H1 (cell line): ENCODE measurements at regions not wholly inside any gene's neighbourhood (a gene's known extent, or its start where the extent isn't known, plus 50 kb on each side); places are given as distances from the start of the nearest gene placed in this dataset.

ENCODE experiments used
- CTCF ChIA-PET: fragments of 300-600 bp; sonication (Branson Sonifier 250); formaldehyde crosslinking; loops from one replicate; lab custom pipeline; 2021; ENCODE audit not compliant: partially characterized antibody; lab: Charles Lee
- POLR2A ChIA-PET: fragments of 300-600 bp; sonication (Branson Sonifier 250); formaldehyde crosslinking; loops from one replicate; lab custom pipeline; 2021; ENCODE audit warnings: inconsistent platforms; ENCODE audit not compliant: partially characterized antibody; lab: Charles Lee
- DNase-seq, 2 experiments: peaks; one replicate each; pipeline versions ENCODE4 v3.0.0 to v3.0.0-alpha.2; 2010 to 2022; ENCODE audit warnings: low spot score in 2 of 2, low read depth in 1 of 2, mixed read lengths in 1 of 2
- FAIRE-seq: peaks from 2 replicates; lab custom pipeline; 2011; peaks lifted over from hg19 to GRCh38; lab: Jason Lieb, UNC
- H2AFZ ChIP-seq: 2 replicates; pipeline ENCODE4 v1.8.1; 2012; ENCODE audit warnings: low read length, inconsistent platforms
- H2AK5ac ChIP-seq: 2 replicates; pipeline ENCODE4 v1.6.1; 2013; ENCODE audit warnings: low read depth, low read length
- H2BK120ac ChIP-seq: replicated peaks from 2 replicates; pipeline ENCODE3; 2013; ENCODE audit warnings: low read depth, low read length, inconsistent platforms
- H2BK12ac ChIP-seq: 2 replicates; pipeline ENCODE4 v1.6.1; 2013; ENCODE audit warnings: low read depth, low read length
- H2BK15ac ChIP-seq: 2 replicates; pipeline ENCODE4 v1.6.1; 2013; ENCODE audit warnings: low read length
- H2BK20ac ChIP-seq: 2 replicates; pipeline ENCODE4 v1.6.1; 2013; ENCODE audit warnings: low read length
- H2BK5ac ChIP-seq: 2 replicates; pipeline ENCODE4 v1.6.1; 2013; ENCODE audit warnings: low read depth, low read length
- H3K14ac ChIP-seq: 2 replicates; pipeline ENCODE4 v1.6.1; 2013; ENCODE audit warnings: inconsistent platforms; ENCODE audit not compliant: insufficient read length
- H3K18ac ChIP-seq: 2 replicates; pipeline ENCODE4 v1.6.1; 2013; ENCODE audit warnings: low read length; ENCODE audit errors: extremely low read depth
- H3K23ac ChIP-seq: 2 replicates; pipeline ENCODE4 v1.6.1; 2013; ENCODE audit warnings: inconsistent platforms; ENCODE audit not compliant: insufficient read length
- H3K23me2 ChIP-seq: 2 replicates; pipeline ENCODE4 v1.6.1; 2013; ENCODE audit warnings: low read depth, low read length
- H3K27ac ChIP-seq: 2 replicates; pipeline ENCODE4 v1.6.1; 2011; ENCODE audit warnings: low read depth, low read length, inconsistent platforms
- H3K27me3 ChIP-seq, 4 experiments: replicated peaks in 1 of 4; 1 replicate in 1 of 4; 2 replicates in 3 of 4; pipeline versions ENCODE4 v1.6.1 to v1.8.1; 2011 to 2013; ENCODE audit warnings: low read length in 3 of 4, mild to moderate bottlenecking in 3 of 4, inconsistent platforms in 2 of 4, mixed read lengths in 2 of 4, moderate library complexity in 1 of 4; ENCODE audit not compliant: control insufficient read depth in 3 of 4, insufficient read depth in 3 of 4; ENCODE audit errors: extremely low read depth in 1 of 4
- H3K36me3 ChIP-seq, 4 experiments: 2 replicates each; pipeline versions ENCODE4 v1.6.1 to v1.8.1; 2011 to 2013; ENCODE audit warnings: mild to moderate bottlenecking in 4 of 4, low read length in 3 of 4, moderate library complexity in 2 of 4, control low read depth in 1 of 4, inconsistent platforms in 1 of 4; ENCODE audit not compliant: insufficient read depth in 4 of 4, control insufficient read depth in 2 of 4
- H3K4ac ChIP-seq: replicated peaks from 2 replicates; pipeline ENCODE3; 2013; ENCODE audit warnings: low read length, low read depth, mixed read lengths, inconsistent platforms; ENCODE audit not compliant: insufficient read length
- H3K4me1 ChIP-seq, 4 experiments: replicated peaks in 1 of 4; 1 replicate in 1 of 4; 2 replicates in 3 of 4; pipeline versions ENCODE4 v1.6.1 to v1.8.1; 2011 to 2013; ENCODE audit warnings: low read length in 3 of 4, inconsistent platforms in 2 of 4, mixed read lengths in 1 of 4; ENCODE audit not compliant: insufficient read depth in 4 of 4, control insufficient read depth in 3 of 4
- H3K4me2 ChIP-seq, 2 experiments: 2 replicates each; pipeline versions ENCODE4 v1.6.1 to v1.8.1; 2011 to 2013; ENCODE audit warnings: low read depth in 2 of 2, low read length in 2 of 2, control low read depth in 1 of 2, inconsistent platforms in 1 of 2, mild to moderate bottlenecking in 1 of 2; ENCODE audit not compliant: insufficient read depth in 1 of 2
- H3K4me3 ChIP-seq, 4 experiments: fragments of 200-600, 300-600 bp in 1 of 4; sonication (generic), shearing (Covaris generic), sonication (Bioruptor Twin) in 1 of 4; 2 replicates each; pipeline versions ENCODE4 v1.5.1 to v1.8.1; 2011 to 2016; ENCODE audit warnings: low read length in 4 of 4, low read depth in 3 of 4, control low read depth in 2 of 4, inconsistent platforms in 2 of 4, mild to moderate bottlenecking in 2 of 4, mixed read lengths in 1 of 4, moderate library complexity in 1 of 4; ENCODE audit not compliant: insufficient read depth in 2 of 4; ENCODE audit errors: extremely low read depth in 1 of 4
- H3K56ac ChIP-seq: replicated peaks from 2 replicates; pipeline ENCODE3; 2013; ENCODE audit warnings: low read depth, mild to moderate bottlenecking, mixed read lengths, low read length, inconsistent platforms; ENCODE audit not compliant: insufficient read length
- H3K79me1 ChIP-seq: 2 replicates; pipeline ENCODE4 v1.6.1; 2013; ENCODE audit warnings: low read depth, low read length, control low read depth
- H3K79me2 ChIP-seq, 2 experiments: 2 replicates each; pipeline versions ENCODE4 v1.6.1 to v1.8.1; 2012 to 2013; ENCODE audit warnings: low read length in 2 of 2, mild to moderate bottlenecking in 2 of 2, inconsistent platforms in 1 of 2; ENCODE audit not compliant: insufficient read depth in 2 of 2, control insufficient read depth in 1 of 2
- H3K9ac ChIP-seq, 4 experiments: replicated peaks in 1 of 4; 1 replicate in 1 of 4; 2 replicates in 3 of 4; pipeline versions ENCODE4 v1.6.1 to v1.8.1; 2011 to 2013; ENCODE audit warnings: low read depth in 3 of 4, low read length in 3 of 4, control low read depth in 2 of 4, mild to moderate bottlenecking in 2 of 4, moderate library complexity in 2 of 4, inconsistent platforms in 1 of 4; ENCODE audit errors: extremely low read depth in 1 of 4
- H3K9me3 ChIP-seq, 2 experiments: 2 replicates each; pipeline versions ENCODE4 v1.6.1 to v1.8.1; 2012 to 2013; ENCODE audit warnings: mild to moderate bottlenecking in 2 of 2, moderate library complexity in 2 of 2, control low read depth in 1 of 2, inconsistent platforms in 1 of 2, low read depth in 1 of 2, low read length in 1 of 2, mixed read lengths in 1 of 2; ENCODE audit not compliant: insufficient read depth in 2 of 2
- H4K20me1 ChIP-seq, 2 experiments: replicated peaks in 1 of 2; 2 replicates each; pipeline versions ENCODE3 to v1.8.1; 2011 to 2013; ENCODE audit warnings: inconsistent platforms in 2 of 2, low read length in 2 of 2, mild to moderate bottlenecking in 1 of 2; ENCODE audit not compliant: insufficient read depth in 2 of 2, control insufficient read depth in 1 of 2
- H4K5ac ChIP-seq: 2 replicates; pipeline ENCODE4 v1.6.1; 2013; ENCODE audit warnings: low read length, low read depth, mixed read lengths, inconsistent platforms; ENCODE audit not compliant: insufficient read length
- H4K8ac ChIP-seq: 2 replicates; pipeline ENCODE4 v1.8.0; 2013; ENCODE audit warnings: mild to moderate bottlenecking, moderate library complexity, low read length, inconsistent platforms; ENCODE audit not compliant: insufficient read depth; ENCODE audit errors: extremely low read depth
- H4K91ac ChIP-seq: replicated peaks from 2 replicates; pipeline ENCODE3; 2013; ENCODE audit warnings: low read length, mixed read lengths, inconsistent platforms; ENCODE audit not compliant: insufficient read length
- SP4 ChIP-seq: IDR thresholded peaks from 2 replicates; pipeline ENCODE4 v1.6.1; 2012; ENCODE audit warnings: low read length, inconsistent platforms
- SRF ChIP-seq: IDR thresholded peaks from 2 replicates; pipeline ENCODE4 v1.6.1; 2011; ENCODE audit warnings: mild to moderate bottlenecking, low read depth, low read length, moderate library complexity
- TAF1 ChIP-seq: IDR thresholded peaks from 2 replicates; pipeline ENCODE4 v1.6.1; 2011; ENCODE audit warnings: mild to moderate bottlenecking, low read depth, low read length
- TAF7 ChIP-seq: optimal IDR thresholded peaks from 2 replicates; pipeline ENCODE3; 2011; ENCODE audit warnings: low read depth, mild to moderate bottlenecking, inconsistent platforms, low read length, moderate library complexity, borderline replicate concordance
- WGBS, 2 experiments: shearing (Covaris generic) in 1 of 2; methylation state at CpG; one replicate each; pipeline versions ENCODE4 v1.1.6 to v1.1.7; 2013 to 2015; ENCODE audit warnings: low lambda C conversion rate in 2 of 2, mixed read lengths in 2 of 2, inconsistent platforms in 1 of 2, low coverage in 1 of 2, missing lambda C conversion rate in 1 of 2; ENCODE audit not compliant: insufficient replicate concordance in 2 of 2, insufficient coverage in 1 of 2, insufficient read length in 1 of 2; ENCODE audit errors: extremely low coverage in 1 of 2, missing lambda C conversion rate in 1 of 2; 5-methylcytosine and 5-hydroxymethylcytosine counted together

DNA sequence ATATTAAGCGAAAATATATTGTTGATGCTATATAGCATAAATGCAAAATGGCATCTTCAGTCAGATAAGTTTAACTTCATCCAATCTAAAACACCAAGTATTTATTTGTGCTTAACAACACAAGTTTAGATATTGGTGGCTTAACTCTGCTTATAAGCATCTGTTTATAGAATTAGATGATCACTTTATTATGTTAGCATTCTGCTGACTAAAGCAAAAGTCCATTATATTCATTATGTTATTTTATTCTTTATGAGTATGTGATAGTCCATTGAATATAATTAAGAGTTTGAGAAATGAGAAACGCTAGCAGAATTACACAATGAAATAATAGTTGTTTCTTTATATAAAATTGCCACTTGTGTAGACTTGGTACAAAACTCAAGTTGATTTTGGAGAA is 401.2 kb upstream of the CDH7 start:
- no peak overlapping the region for H2BK15ac ChIP-seq
- H2BK12ac ChIP-seq, result no peak overlapping the region
- 87% methylated on average over 2 of the region's 2 CpGs; no CpG with 5 or more reads in 1 of the 2 experiments for WGBS, 2 experiments
- H2BK120ac ChIP-seq, result no peak overlapping the region
- no peak overlapping the region for H2AFZ ChIP-seq
- H2AK5ac ChIP-seq, result no peak overlapping the region
- no peak overlapping the region for H3K14ac ChIP-seq
- H3K9ac ChIP-seq, result no peak overlapping the region
- no peaks in the 10 kb centered on the region for H4K20me1 ChIP-seq
- no peak overlapping the region for H3K4me3 ChIP-seq
- H3K36me3 ChIP-seq, result no peaks in the 10 kb centered on the region
- no peak overlapping the region for H4K8ac ChIP-seq
- no peak overlapping the region for H4K5ac ChIP-seq
- H4K91ac ChIP-seq, result no peak overlapping the region
- H2BK20ac ChIP-seq, result no peak overlapping the region
- H3K79me1 ChIP-seq, result no peaks in the 10 kb centered on the region
- H3K4me2 ChIP-seq, result no peak overlapping the region
- H3K27me3 ChIP-seq, result no peaks in the 10 kb centered on the region
- no peak overlapping the region for H3K56ac ChIP-seq
- no peaks in the 10 kb centered on the region for H3K23me2 ChIP-seq
- no peak overlapping the region for H3K4ac ChIP-seq
- H3K9me3 ChIP-seq, result no peaks in the 10 kb centered on the region
- POLR2A ChIA-PET, result no interaction called here
- H3K27ac ChIP-seq, result no peak overlapping the region
- no peaks in the 10 kb centered on the region for H3K79me2 ChIP-seq
- no peak overlapping the region for H2BK5ac ChIP-seq
- CTCF ChIA-PET, result no interaction called here
- H3K23ac ChIP-seq, result no peak overlapping the region
- no peaks in the 10 kb centered on the region; a peak in 1 of 7 replicates for H3K4me1 ChIP-seq
- no peak for DNase-seq
- no peak overlapping the region for H3K18ac ChIP-seq
- no peak for FAIRE-seq
- TF ChIP-seq SP4 (no peak), TAF1 (no peak), SRF (no peak), TAF7 (no peak)
